GM12865 (cell line): ENCODE measurements at regions not wholly inside any gene's neighbourhood (a gene's known extent, or its start where the extent isn't known, plus 50 kb on each side); places are given as distances from the start of the nearest gene placed in this dataset.
A peak's percentile ranks its signal among the peaks of the same experiment; 100 is the strongest.

Experiments used
- DNase-seq: peaks from one replicate; pipeline ENCODE4 v3.0.0; 2010; ENCODE audit warnings: low read depth
- H3K4me3 ChIP-seq: 2 replicates; pipeline ENCODE4 v1.5.1; 2011; ENCODE audit warnings: mild to moderate bottlenecking, low read depth, low read length, control low read depth
- TF ChIP-seq, protein P1 (sequence below): IDR thresholded peaks from 2 replicates; pipeline ENCODE4 v1.5.1; 2011; ENCODE audit warnings: low read length, control low read depth, low read depth, inconsistent platforms; ENCODE audit not compliant: insufficient read depth; ENCODE audit errors: missing control alignments

DNA sequence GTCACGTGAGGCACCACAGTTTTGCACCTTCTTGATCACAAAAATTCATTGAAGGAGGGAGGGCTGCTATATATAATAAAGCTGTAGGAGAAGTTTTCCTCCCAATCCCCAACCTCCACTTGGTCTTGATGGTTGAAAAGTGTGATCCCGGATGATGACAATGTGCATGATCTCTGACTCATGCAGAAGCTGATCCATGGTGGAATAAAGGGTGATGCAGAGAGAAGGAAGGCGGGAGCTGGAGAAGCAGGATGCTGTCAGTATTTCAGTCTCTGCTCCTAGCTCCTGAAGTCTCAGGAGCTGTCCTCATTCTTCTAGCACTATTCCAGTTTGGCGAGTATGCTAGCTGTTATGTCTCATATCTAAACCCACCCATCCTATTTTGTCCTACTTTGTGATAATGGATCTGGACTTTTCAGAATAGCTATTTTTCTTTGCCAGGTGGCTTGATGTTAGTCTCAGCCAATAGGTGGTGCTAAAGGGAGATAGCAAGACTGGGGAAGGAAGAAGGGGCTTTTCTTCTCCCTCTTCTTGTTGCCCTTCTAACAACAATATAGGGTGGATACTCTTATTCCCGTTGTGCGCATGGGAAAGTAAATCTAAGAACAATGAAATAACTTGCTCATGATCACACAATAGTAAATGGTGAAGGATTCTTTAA lies 65.6 kb upstream of the HTR2A start:
- TF ChIP-seq, protein P1, sequence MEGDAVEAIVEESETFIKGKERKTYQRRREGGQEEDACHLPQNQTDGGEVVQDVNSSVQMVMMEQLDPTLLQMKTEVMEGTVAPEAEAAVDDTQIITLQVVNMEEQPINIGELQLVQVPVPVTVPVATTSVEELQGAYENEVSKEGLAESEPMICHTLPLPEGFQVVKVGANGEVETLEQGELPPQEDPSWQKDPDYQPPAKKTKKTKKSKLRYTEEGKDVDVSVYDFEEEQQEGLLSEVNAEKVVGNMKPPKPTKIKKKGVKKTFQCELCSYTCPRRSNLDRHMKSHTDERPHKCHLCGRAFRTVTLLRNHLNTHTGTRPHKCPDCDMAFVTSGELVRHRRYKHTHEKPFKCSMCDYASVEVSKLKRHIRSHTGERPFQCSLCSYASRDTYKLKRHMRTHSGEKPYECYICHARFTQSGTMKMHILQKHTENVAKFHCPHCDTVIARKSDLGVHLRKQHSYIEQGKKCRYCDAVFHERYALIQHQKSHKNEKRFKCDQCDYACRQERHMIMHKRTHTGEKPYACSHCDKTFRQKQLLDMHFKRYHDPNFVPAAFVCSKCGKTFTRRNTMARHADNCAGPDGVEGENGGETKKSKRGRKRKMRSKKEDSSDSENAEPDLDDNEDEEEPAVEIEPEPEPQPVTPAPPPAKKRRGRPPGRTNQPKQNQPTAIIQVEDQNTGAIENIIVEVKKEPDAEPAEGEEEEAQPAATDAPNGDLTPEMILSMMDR, result peak; percentile 56
- DNase-seq, result peak; percentile 40
- H3K4me3 ChIP-seq, result no peak overlapping the region

DNA sequence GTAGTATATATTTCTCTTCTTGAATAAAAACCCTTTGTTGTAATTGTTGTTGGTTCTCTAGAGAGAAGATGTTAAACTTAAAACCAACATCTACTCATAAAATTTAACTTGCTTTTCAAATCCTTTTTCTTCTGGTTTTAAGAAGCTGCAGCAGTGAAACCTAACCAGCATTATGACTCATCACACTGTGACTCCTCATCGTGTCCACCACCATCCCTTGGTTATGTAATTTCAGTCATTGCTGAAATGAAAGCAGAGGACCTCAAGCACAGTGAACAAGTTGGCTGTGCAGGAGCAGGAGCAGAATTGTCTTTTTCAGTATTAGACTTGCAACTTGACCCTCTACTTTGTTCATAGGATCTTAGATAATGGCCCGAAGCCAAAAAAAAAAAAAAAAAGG lies 64.9 kb upstream of the HTR2A start:
- DNase-seq, result peak; percentile 93
- TF ChIP-seq, protein P1, result no peak

DNA sequence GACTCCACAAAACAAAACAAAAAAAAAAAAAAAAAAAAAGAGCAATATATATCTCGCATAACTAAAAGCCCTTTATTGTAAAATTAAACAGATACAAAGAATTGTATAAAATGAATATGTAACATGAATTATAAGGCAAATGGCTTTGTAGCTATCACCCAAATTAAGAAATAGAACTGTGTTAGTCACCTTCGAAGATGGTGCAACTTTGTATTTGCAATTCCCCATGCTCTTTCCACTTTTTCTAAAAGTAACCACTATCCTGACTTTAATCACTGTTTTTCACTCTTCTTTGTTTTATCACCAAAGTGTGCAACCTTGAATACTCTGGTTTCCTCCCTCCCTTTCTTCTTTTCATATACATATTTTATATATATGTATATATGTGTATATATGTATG lies 57.1 kb upstream of the HTR2A start:
- H3K4me3 ChIP-seq, result no peak overlapping the region
- DNase-seq, result no peak
- TF ChIP-seq, protein P1, result no peak

More for the DNA sequence above, 64.9 kb upstream of the HTR2A start:
- no peak overlapping the region; the same call in 1 of the 2 replicates for H3K4me3 ChIP-seq

DNA sequence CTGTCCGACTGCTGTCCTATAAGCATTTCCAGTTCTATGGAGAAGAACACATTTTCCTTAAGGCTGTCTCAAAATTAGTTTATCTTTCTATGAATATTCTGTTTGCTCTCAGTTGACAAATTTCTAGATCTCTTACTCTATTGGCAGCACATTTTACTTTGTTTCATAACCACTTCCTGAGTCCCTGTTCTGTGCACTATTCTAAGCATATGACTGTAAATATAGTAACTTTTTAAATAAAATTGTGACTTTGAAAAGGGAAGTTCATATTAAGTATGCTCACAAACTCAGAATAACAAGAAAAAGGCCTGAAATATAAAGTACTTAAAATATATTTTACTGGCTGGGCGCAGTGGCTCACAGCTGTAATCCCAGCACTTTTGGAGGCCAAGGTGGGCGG lies 56.5 kb upstream of the HTR2A start:
- TF ChIP-seq, protein P1, result no peak
- no peak overlapping the region for H3K4me3 ChIP-seq
- DNase-seq, result peak; percentile 24

DNA sequence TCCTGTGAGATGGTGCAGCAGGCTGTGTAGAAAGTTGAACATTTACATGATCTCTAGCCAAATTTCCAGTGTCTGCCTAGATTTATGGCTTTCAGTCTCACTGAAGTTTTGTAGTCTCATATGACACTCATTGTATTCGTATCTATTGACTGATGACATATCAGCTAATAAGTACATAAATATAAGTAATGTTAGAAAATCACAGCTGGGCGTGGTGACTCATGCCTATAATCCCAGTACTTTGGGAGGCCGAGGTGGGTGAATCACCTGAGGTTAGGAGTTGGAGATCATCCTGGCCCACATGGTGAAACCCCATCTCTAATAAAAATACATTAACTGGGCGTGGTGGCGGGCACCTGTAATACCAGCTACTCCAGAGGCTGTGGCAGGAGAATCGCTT lies 54.7 kb upstream of the HTR2A start:
- H3K4me3 ChIP-seq, result no peak overlapping the region
- TF ChIP-seq, protein P1, result no peak
- DNase-seq, result no peak

DNA sequence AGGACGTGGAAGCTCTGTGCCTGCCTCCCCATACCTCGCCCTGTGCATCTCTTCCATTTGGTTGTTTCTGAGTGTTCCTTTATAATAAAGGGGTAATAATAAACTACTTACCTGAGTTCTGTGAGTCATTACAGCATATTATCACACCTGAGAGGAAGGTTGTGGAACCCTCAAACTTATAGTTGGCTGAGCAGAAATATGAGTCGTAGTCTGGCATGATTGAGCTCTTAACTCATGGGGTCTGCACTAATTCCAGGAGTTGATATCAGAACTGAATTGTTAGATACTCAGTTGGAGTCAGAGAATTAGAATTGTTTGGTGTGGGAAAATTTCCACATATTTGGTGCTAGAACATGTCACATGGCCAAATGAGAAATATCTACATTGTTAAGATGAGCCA lies 52.4 kb upstream of the HTR2A start:
- TF ChIP-seq, protein P1, result no peak
- H3K4me3 ChIP-seq, result no peak overlapping the region
- no peak for DNase-seq

DNA sequence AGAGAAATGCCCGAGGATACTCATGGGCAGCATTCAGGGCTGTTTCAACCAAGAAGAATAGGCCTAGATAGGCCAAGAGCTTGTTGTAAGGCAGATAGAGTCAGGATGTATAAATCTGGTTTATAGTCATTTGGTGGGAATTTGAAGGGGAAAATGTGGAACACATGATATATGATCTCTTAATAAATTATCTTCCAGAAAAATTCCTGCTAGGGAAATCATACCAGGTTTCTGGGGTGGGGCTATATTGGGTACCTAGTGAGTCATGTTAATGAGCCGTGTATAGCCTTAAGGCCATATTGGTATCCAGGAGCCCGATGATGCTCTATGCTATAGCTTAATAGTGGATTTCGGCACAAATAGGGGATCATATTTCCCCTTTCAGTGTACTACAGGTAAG lies 51.5 kb upstream of the HTR2A start:
- TF ChIP-seq, protein P1, result no peak
- no peak overlapping the region for H3K4me3 ChIP-seq
- DNase-seq, result no peak
